ENCODE measurements at regions not wholly inside any gene's neighbourhood (a gene's known extent, or its start where the extent isn't known, plus 50 kb on each side); places are given as distances from the start of the nearest gene placed in this dataset.

- Mint-ChIP-seq H3K9me3 (no peaks in the 10 kb centered on the region), H3K36me3 (ENCODE audit: low read depth) (no peaks in the 10 kb centered on the region), H3K4me3 (ENCODE audit: low read depth) (no peak overlapping the region), H3K27ac (no peak overlapping the region), H3K27me3 (ENCODE audit: low read depth) (peaks cover 35% of the 10 kb centered on the region), H3K4me1 (ENCODE audit: low read depth) (no peaks in the 10 kb centered on the region)
- DNase-seq (ENCODE audit: low spot score), result no peak
- intact Hi-C loops (cut with micrococcal nuclease), result no loop called here
These were observed 164.0 kb downstream of the MRPL14 start for GRCh38 chr6:43963203-43963602.

GRCh38 chr6:43962458-43962857 lies 164.8 kb downstream of the MRPL14 start:
- Mint-ChIP-seq H3K4me1 (ENCODE audit: low read depth) (no peaks in the 10 kb centered on the region), H3K4me3 (ENCODE audit: low read depth) (no peak overlapping the region), H3K27me3 (ENCODE audit: low read depth) (peaks cover 42% of the 10 kb centered on the region), H3K27ac (no peak overlapping the region), H3K36me3 (ENCODE audit: low read depth) (no peaks in the 10 kb centered on the region), H3K9me3 (no peaks in the 10 kb centered on the region)
- intact Hi-C loops (cut with micrococcal nuclease), result no loop called here
- no peak for DNase-seq (ENCODE audit: low spot score)

GRCh38 chr6:43957273-43957672 lies 170.0 kb downstream of the MRPL14 start:
- peaks cover 43% of the 10 kb centered on the region for H3K27me3 Mint-ChIP-seq (ENCODE audit: low read depth)
- H3K4me3 Mint-ChIP-seq (ENCODE audit: low read depth), result no peak overlapping the region
- intact Hi-C loops (cut with micrococcal nuclease), result no loop called here
- H3K9me3 Mint-ChIP-seq, result peaks cover 4% of the 10 kb centered on the region
- no peak overlapping the region for H3K27ac Mint-ChIP-seq
- no peaks in the 10 kb centered on the region for H3K4me1 Mint-ChIP-seq (ENCODE audit: low read depth)
- H3K36me3 Mint-ChIP-seq (ENCODE audit: low read depth), result no peaks in the 10 kb centered on the region
- DNase-seq (ENCODE audit: low spot score), result no peak

- Mint-ChIP-seq H3K4me3 (ENCODE audit: low read depth) (no peak overlapping the region), H3K36me3 (ENCODE audit: low read depth) (no peaks in the 10 kb centered on the region), H3K27me3 (ENCODE audit: low read depth) (peaks cover 37% of the 10 kb centered on the region), H3K9me3 (peaks cover 4% of the 10 kb centered on the region), H3K27ac (no peak overlapping the region), H3K4me1 (ENCODE audit: low read depth) (no peaks in the 10 kb centered on the region)
- no peak for DNase-seq (ENCODE audit: low spot score)
- intact Hi-C loops (cut with micrococcal nuclease), result no loop called here
These were observed 170.8 kb downstream of the MRPL14 start for GRCh38 chr6:43956478-43956877.

GRCh38 chr6:43954311-43955131 lies 172.7 kb downstream of the MRPL14 start:
- H3K9me3 Mint-ChIP-seq, result peaks cover 4% of the 10 kb centered on the region
- intact Hi-C loops (cut with micrococcal nuclease), result no loop called here
- peaks cover 21% of the 10 kb centered on the region for H3K27me3 Mint-ChIP-seq (ENCODE audit: low read depth)
- no peaks in the 10 kb centered on the region for H3K4me1 Mint-ChIP-seq (ENCODE audit: low read depth)
- H3K36me3 Mint-ChIP-seq (ENCODE audit: low read depth), result no peaks in the 10 kb centered on the region
- H3K4me3 Mint-ChIP-seq (ENCODE audit: low read depth), result no peak overlapping the region
- no peak overlapping the region for H3K27ac Mint-ChIP-seq
- DNase-seq (ENCODE audit: low spot score), result no peak

- Mint-ChIP-seq H3K4me3 (ENCODE audit: low read depth) (no peak overlapping the region), H3K27ac (no peak overlapping the region), H3K9me3 (peaks cover 4% of the 10 kb centered on the region), H3K36me3 (ENCODE audit: low read depth) (no peaks in the 10 kb centered on the region), H3K4me1 (ENCODE audit: low read depth) (no peaks in the 10 kb centered on the region), H3K27me3 (ENCODE audit: low read depth) (peaks cover 16% of the 10 kb centered on the region)
- no peak for DNase-seq (ENCODE audit: low spot score)
- intact Hi-C loops (cut with micrococcal nuclease), result no loop called here
These were observed 173.4 kb downstream of the MRPL14 start for GRCh38 chr6:43953794-43954310.

- DNase-seq (ENCODE audit: low spot score), result no peak
- H3K9me3 Mint-ChIP-seq, result peaks cover 4% of the 10 kb centered on the region
- no peaks in the 10 kb centered on the region for H3K36me3 Mint-ChIP-seq (ENCODE audit: low read depth)
- intact Hi-C loops (cut with micrococcal nuclease), result no loop called here
- H3K4me3 Mint-ChIP-seq (ENCODE audit: low read depth), result no peak overlapping the region
- no peaks in the 10 kb centered on the region for H3K4me1 Mint-ChIP-seq (ENCODE audit: low read depth)
- no peak overlapping the region for H3K27ac Mint-ChIP-seq
- peaks cover 14% of the 10 kb centered on the region for H3K27me3 Mint-ChIP-seq (ENCODE audit: low read depth)
These were observed 174.0 kb downstream of the MRPL14 start for GRCh38 chr6:43953256-43953655.

GRCh38 chr6:43952746-43953145 lies 174.5 kb downstream of the MRPL14 start:
- H3K27ac Mint-ChIP-seq, result no peak overlapping the region
- intact Hi-C loops (cut with micrococcal nuclease), result no loop called here
- H3K36me3 Mint-ChIP-seq (ENCODE audit: low read depth), result no peaks in the 10 kb centered on the region
- no peak overlapping the region for H3K4me3 Mint-ChIP-seq (ENCODE audit: low read depth)
- peaks cover 10% of the 10 kb centered on the region for H3K27me3 Mint-ChIP-seq (ENCODE audit: low read depth)
- peaks cover 4% of the 10 kb centered on the region for H3K9me3 Mint-ChIP-seq
- no peaks in the 10 kb centered on the region for H3K4me1 Mint-ChIP-seq (ENCODE audit: low read depth)
- DNase-seq (ENCODE audit: low spot score), result no peak

GRCh38 chr6:43951756-43952675 lies 175.2 kb downstream of the MRPL14 start:
- H3K27ac Mint-ChIP-seq, result no peak overlapping the region
- DNase-seq (ENCODE audit: low spot score), result no peak
- intact Hi-C loops (cut with micrococcal nuclease), result no loop called here
- peaks cover 9% of the 10 kb centered on the region for H3K27me3 Mint-ChIP-seq (ENCODE audit: low read depth)
- peaks cover 4% of the 10 kb centered on the region for H3K9me3 Mint-ChIP-seq
- no peaks in the 10 kb centered on the region for H3K4me1 Mint-ChIP-seq (ENCODE audit: low read depth)
- H3K4me3 Mint-ChIP-seq (ENCODE audit: low read depth), result no peak overlapping the region
- H3K36me3 Mint-ChIP-seq (ENCODE audit: low read depth), result no peaks in the 10 kb centered on the region

- H3K4me3 Mint-ChIP-seq (ENCODE audit: low read depth), result no peak overlapping the region
- no peak overlapping the region for H3K27ac Mint-ChIP-seq
- no peaks in the 10 kb centered on the region for H3K36me3 Mint-ChIP-seq (ENCODE audit: low read depth)
- intact Hi-C loops (cut with micrococcal nuclease), result no loop called here
- H3K27me3 Mint-ChIP-seq (ENCODE audit: low read depth), result peaks cover 8% of the 10 kb centered on the region
- H3K9me3 Mint-ChIP-seq, result peaks cover 8% of the 10 kb centered on the region
- no peak for DNase-seq (ENCODE audit: low spot score)
- no peaks in the 10 kb centered on the region for H3K4me1 Mint-ChIP-seq (ENCODE audit: low read depth)
These were observed 176.0 kb downstream of the MRPL14 start for GRCh38 chr6:43951063-43951755.

- Mint-ChIP-seq H3K27me3 (ENCODE audit: low read depth) (peaks cover 7% of the 10 kb centered on the region), H3K4me3 (ENCODE audit: low read depth) (no peak overlapping the region), H3K4me1 (ENCODE audit: low read depth) (no peaks in the 10 kb centered on the region), H3K9me3 (peaks cover 7% of the 10 kb centered on the region), H3K36me3 (ENCODE audit: low read depth) (no peaks in the 10 kb centered on the region), H3K27ac (no peak overlapping the region)
- DNase-seq (ENCODE audit: low spot score), result no peak
- intact Hi-C loops (cut with micrococcal nuclease), result no loop called here
These were observed 176.6 kb downstream of the MRPL14 start for GRCh38 chr6:43950731-43951062.

GRCh38 chr6:43950051-43950605 lies 177.1 kb downstream of the MRPL14 start:
- peaks cover 11% of the 10 kb centered on the region for H3K9me3 Mint-ChIP-seq
- H3K27me3 Mint-ChIP-seq (ENCODE audit: low read depth), result peaks cover 7% of the 10 kb centered on the region
- H3K36me3 Mint-ChIP-seq (ENCODE audit: low read depth), result no peaks in the 10 kb centered on the region
- no peak for DNase-seq (ENCODE audit: low spot score)
- H3K4me3 Mint-ChIP-seq (ENCODE audit: low read depth), result no peak overlapping the region
- no peaks in the 10 kb centered on the region for H3K4me1 Mint-ChIP-seq (ENCODE audit: low read depth)
- no peak overlapping the region for H3K27ac Mint-ChIP-seq
- intact Hi-C loops (cut with micrococcal nuclease), result no loop called here

Data from activated T-helper 2 cell treated with anti-CD3 and anti-CD28 coated beads, Interferon-gamma antibody, Interleukin-2, Interleukin-4, amounts not matched to agents 10 μg/mL and 5 μg/mL and 100 μg/mL, durations not matched to agents 14 hours and 24 hours and 36 hours (primary cell).